ENCODE measurements at regions not wholly inside any gene's neighbourhood (a gene's known extent, or its start where the extent isn't known, plus 50 kb on each side); places are given as distances from the start of the nearest gene placed in this dataset.

DNA sequence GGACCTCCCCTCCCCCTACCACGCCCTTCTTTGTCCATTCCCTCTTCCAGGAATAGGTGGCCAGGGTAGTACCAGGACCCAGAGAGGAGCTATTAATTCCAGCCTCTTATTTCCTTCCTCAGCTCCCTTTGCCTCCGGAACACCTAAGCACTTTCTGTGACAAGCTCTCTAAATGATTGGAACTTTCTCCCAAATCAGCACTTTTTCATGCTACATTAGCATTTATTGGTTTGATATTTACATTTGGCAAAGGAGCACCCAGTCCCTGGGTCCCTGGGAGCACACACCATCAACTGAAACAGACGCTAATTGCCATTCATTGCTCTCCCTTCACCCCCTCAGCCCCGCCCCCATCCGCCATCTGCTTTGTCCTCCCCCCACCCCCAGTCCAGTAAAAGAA, 182.0 kb upstream of the BCOR start:
- Histone ChIP-seq H3K27me3 (ENCODE audit: control insufficient read depth in 2 of 2, insufficient read depth in 2 of 2, low read length in 2 of 2) (no peaks in the 10 kb centered on the region), H3K27ac (ENCODE audit: insufficient read depth, low read depth, low read length) (no peak overlapping the region), H3K4me3 (replicated peaks in 1 of 3; ENCODE audit: insufficient read depth in 1 of 3, low read depth in 1 of 3, low read length in 3 of 3) (no peak overlapping the region), H3K4me1 (ENCODE audit: control insufficient read depth, extremely low read depth, insufficient read depth, low read length) (no peaks in the 10 kb centered on the region), H3K36me3 (ENCODE audit: control insufficient read depth in 2 of 2, extremely low read depth in 1 of 2, insufficient read depth in 2 of 2, low read length in 2 of 2) (no peaks in the 10 kb centered on the region), H3K4me2 (ENCODE audit: insufficient read depth, low read length) (no peak overlapping the region), H3K9me1 (replicated peaks; ENCODE audit: control insufficient read depth, extremely low read depth, insufficient read depth, low read length) (no peaks in the 10 kb centered on the region), H3K79me2 (ENCODE audit: control insufficient read depth, insufficient read depth, low read length) (no peaks in the 10 kb centered on the region), H3K9ac (replicated peaks; ENCODE audit: extremely low read depth, insufficient read depth, low read length) (no peak overlapping the region), H3K9me3 (replicated peaks; ENCODE audit: control insufficient read depth, insufficient read depth, low read length) (no peaks in the 10 kb centered on the region), H4K20me1 (replicated peaks; ENCODE audit: control insufficient read depth, extremely low read depth, insufficient read depth, low read length) (no peaks in the 10 kb centered on the region), H2AFZ (ENCODE audit: low read depth, low read length) (no peak overlapping the region)
- intact Hi-C loops (cut with micrococcal nuclease), result loop anchor here (5.0 kb wide), 1 partner anchor 263 kb away; no protein-coding TSS in a partner anchor
- ChIA-PET CTCF (no interaction called here), POLR2A (no interaction called here)
- dilution Hi-C loops (cut with MboI; ENCODE audit: extremely low pct_ligation_motif_present, low sequenced_read_pairs), result no loop called here
- FAIRE-seq (no peak), DNase-seq (ENCODE audit: low read depth, low spot score) (no peak)
- TF ChIP-seq FOS (IDR thresholded peaks at IDR 0.05; ENCODE audit: borderline replicate concordance, insufficient read depth, low read length) (no peak), MYC (IDR thresholded peaks at IDR 0.05; ENCODE audit: low read depth, low read length) (no peak), GATA2 (IDR thresholded peaks at IDR 0.05; ENCODE audit: insufficient read depth, insufficient read length, low read depth, low read length) (no peak)
- BruUV-seq (replicated peaks), result no TSS peak

DNA sequence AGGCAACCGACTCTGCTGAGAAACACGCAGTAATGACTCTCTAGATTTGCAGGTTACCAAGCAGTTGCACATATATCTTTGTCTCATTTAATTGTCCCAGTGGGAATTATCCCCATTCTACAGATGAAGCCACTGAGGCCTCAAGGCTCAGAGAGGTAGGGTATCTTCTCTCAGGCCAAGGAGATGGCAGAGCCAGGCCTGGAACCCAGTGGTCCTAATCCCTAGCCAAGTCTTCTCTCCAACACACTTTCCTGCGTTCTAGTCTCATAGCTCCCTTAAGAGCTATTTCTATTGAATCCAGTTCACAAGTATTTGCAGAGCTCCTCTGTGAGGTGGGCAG, 181.3 kb upstream of the BCOR start:
- ChIA-PET POLR2A (no interaction called here), CTCF (no interaction called here)
- H3K79me2 ChIP-seq (ENCODE audit: control insufficient read depth, insufficient read depth, low read length), result no peaks in the 10 kb centered on the region
- no TSS peak for BruUV-seq (replicated peaks)
- H3K4me3 ChIP-seq (replicated peaks in 1 of 3; ENCODE audit: insufficient read depth in 1 of 3, low read depth in 1 of 3, low read length in 3 of 3), result no peak overlapping the region
- no peaks in the 10 kb centered on the region for H4K20me1 ChIP-seq (replicated peaks; ENCODE audit: control insufficient read depth, extremely low read depth, insufficient read depth, low read length)
- H3K9me1 ChIP-seq (replicated peaks; ENCODE audit: control insufficient read depth, extremely low read depth, insufficient read depth, low read length), result no peaks in the 10 kb centered on the region
- no peak for TF ChIP-seq JUN (IDR thresholded peaks at IDR 0.05; ENCODE audit: borderline replicate concordance, insufficient read depth, insufficient read length, low read depth)
- TF ChIP-seq EZH2 (IDR thresholded peaks at IDR 0.05; ENCODE audit: borderline replicate concordance, low read depth, low read length, severe bottlenecking), result no peak
- no peak for TF ChIP-seq POLR2A (IDR thresholded peaks at IDR 0.05; ENCODE audit: low read depth, low read length)
- TF ChIP-seq, protein P1, sequence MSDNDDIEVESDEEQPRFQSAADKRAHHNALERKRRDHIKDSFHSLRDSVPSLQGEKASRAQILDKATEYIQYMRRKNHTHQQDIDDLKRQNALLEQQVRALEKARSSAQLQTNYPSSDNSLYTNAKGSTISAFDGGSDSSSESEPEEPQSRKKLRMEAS (IDR thresholded peaks at IDR 0.05; ENCODE audit: insufficient read depth, insufficient read length), result no peak
- TF ChIP-seq, protein P2, sequence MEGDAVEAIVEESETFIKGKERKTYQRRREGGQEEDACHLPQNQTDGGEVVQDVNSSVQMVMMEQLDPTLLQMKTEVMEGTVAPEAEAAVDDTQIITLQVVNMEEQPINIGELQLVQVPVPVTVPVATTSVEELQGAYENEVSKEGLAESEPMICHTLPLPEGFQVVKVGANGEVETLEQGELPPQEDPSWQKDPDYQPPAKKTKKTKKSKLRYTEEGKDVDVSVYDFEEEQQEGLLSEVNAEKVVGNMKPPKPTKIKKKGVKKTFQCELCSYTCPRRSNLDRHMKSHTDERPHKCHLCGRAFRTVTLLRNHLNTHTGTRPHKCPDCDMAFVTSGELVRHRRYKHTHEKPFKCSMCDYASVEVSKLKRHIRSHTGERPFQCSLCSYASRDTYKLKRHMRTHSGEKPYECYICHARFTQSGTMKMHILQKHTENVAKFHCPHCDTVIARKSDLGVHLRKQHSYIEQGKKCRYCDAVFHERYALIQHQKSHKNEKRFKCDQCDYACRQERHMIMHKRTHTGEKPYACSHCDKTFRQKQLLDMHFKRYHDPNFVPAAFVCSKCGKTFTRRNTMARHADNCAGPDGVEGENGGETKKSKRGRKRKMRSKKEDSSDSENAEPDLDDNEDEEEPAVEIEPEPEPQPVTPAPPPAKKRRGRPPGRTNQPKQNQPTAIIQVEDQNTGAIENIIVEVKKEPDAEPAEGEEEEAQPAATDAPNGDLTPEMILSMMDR (IDR thresholded peaks at IDR 0.05; ENCODE audit: extremely low read depth in 1 of 2, insufficient read depth in 1 of 2, low read depth in 1 of 2, low read length in 2 of 2), result no peak
- TF ChIP-seq GATA2 (IDR thresholded peaks at IDR 0.05; ENCODE audit: insufficient read depth, insufficient read length, low read depth, low read length), result no peak
- TF ChIP-seq MYC (IDR thresholded peaks at IDR 0.05; ENCODE audit: low read depth, low read length), result no peak
- TF ChIP-seq POLR2AphosphoS5 (IDR thresholded peaks at IDR 0.05; ENCODE audit: insufficient read depth, low read depth, low read length), result no peak
- no peaks in the 10 kb centered on the region for H3K4me1 ChIP-seq (ENCODE audit: control insufficient read depth, extremely low read depth, insufficient read depth, low read length)
- no peak for DNase-seq (ENCODE audit: low read depth, low spot score)
- no peak for FAIRE-seq
- dilution Hi-C loops (cut with MboI; ENCODE audit: extremely low pct_ligation_motif_present, low sequenced_read_pairs) (no loop called here), intact Hi-C loops (cut with micrococcal nuclease) (loop anchor here (5.0 kb wide), 1 partner anchor 263 kb away; no protein-coding TSS in a partner anchor)
- H3K36me3 ChIP-seq (ENCODE audit: control insufficient read depth in 2 of 2, extremely low read depth in 1 of 2, insufficient read depth in 2 of 2, low read length in 2 of 2), result no peaks in the 10 kb centered on the region
- no peaks in the 10 kb centered on the region for H3K9me3 ChIP-seq (replicated peaks; ENCODE audit: control insufficient read depth, insufficient read depth, low read length)
- H2AFZ ChIP-seq (ENCODE audit: low read depth, low read length), result no peak overlapping the region
- no peak overlapping the region for H3K27ac ChIP-seq (ENCODE audit: insufficient read depth, low read depth, low read length)
- H3K9ac ChIP-seq (replicated peaks; ENCODE audit: extremely low read depth, insufficient read depth, low read length), result no peak overlapping the region
- H3K4me2 ChIP-seq (ENCODE audit: insufficient read depth, low read length), result no peak overlapping the region
- H3K27me3 ChIP-seq (ENCODE audit: control insufficient read depth in 2 of 2, insufficient read depth in 2 of 2, low read length in 2 of 2), result no peaks in the 10 kb centered on the region

Measured in endothelial cell of umbilical vein (primary cell).